GM21360 (cell line): ENCODE measurements at regions not wholly inside any gene's neighbourhood (a gene's known extent, or its start where the extent isn't known, plus 50 kb on each side); places are given as distances from the start of the nearest gene placed in this dataset.
"Not testable (repeated sequence)": the region's sequence is repeated elsewhere in the genome, so short reads cannot be mapped to it uniquely, and the experiment has no call there.

Experiments
- ATAC-seq: cut with Tn5 transposase; IDR thresholded peaks from one replicate; pipeline ENCODE4 v1.9.1; 2021; ENCODE audit warnings: mild to moderate bottlenecking, moderate library complexity; ENCODE audit not compliant: unreplicated experiment

DNA sequence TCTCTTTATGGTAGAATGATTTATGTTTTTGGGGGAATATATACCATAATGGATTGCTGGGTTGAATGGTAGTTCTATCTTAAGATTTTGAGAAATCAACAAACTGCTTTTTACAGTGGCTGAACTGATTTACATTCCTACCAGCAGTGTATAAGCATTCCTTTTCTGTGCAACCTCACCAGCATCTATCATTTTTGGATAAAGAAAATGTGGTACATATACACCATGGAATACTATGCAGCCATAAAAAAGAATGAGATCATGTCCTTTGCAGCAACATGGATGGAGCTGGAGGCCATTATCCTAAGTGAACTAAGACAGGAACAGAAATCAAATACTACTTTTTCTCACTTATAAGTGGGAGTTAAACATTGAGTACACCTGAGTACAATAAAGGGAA lies 746.4 kb downstream of the MAT2B start:
- not testable (repeated sequence) for ATAC-seq

DNA sequence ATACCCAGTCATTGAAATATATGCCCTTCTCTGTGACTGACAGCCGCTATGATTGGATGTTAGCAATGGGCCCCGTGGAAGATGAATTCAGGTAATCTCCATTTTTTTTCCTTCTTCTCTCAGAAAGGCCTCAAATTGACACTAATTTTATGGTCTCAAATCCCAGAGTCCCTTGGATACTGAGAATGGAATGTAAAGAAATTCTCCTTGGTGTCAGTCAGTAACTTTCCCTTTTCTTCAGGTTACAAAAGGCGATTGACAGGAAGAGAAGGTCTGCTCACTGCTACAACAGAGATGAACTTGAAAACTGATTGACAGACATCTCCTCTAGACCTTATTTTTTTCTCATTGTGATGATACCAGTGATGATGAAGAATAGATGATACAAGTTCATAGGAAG lies 748.3 kb downstream of the MAT2B start:
- ATAC-seq: no peak

DNA sequence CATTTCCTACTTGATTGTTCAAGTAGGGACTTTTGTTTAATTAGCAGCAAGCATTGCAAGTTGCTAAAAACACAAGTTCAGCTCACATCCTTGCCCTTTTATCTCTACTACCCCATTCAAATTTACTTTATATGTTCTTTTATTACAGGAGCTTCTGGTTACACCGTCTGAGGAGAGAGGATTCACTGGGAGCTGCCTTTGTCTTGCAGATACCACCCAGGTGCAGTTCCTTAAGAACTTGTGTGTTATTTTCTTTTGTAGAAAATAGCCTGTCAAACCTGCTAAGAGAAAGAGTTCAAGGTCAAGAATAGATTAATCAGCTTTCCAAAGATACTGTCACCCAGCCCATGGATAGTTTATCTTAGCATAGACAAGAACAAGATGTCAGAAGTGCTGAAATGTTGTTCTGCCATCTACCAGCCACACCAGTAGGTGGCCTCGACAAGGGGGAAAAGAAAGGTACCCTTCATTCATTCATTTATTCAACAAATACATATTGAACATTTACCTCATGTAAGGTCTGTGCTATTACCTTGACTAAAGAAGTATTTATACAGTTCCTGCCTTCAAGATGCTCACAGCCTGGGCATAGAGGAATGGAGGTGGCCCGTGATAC lies 750.3 kb downstream of the MAT2B start:
- ATAC-seq: no peak

DNA sequence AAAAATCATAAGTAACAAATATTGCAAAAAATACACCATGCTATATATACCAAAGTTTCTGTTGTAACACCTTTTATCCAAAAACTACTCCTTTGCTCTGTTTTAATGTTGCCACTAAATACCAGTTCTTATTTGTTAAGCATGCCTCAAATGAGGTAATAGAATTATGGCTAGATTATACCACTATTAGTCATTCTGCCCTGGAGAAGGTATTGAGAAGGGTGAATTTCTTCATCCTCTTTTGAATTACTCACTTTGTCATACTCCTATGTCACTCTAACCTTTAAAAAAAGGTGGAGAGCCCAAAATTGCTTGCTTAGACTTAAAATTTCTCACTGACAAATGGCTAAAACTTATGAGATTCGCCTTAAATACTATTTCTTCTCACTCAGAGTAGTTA lies 750.9 kb downstream of the MAT2B start:
- no peak for ATAC-seq

DNA sequence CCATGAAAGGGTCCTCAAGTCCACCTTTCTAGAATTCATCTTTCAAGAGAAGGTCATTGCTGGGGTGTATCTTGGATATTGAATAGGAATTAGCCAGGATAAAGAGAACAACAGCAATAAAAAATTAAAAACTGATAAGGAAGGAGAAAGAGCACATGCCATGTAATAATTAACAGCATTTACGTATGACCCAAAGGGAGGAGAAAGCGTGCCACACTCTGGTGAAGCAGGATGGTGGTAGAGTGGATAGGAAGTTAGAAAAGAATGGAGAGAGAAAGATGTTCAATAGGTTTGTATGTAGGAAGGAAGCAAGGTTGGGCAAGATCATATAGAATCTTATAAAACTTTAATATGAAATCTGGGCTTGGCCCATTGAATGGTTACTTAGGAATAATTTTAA lies 751.5 kb downstream of the MAT2B start:
- ATAC-seq: no peak

DNA sequence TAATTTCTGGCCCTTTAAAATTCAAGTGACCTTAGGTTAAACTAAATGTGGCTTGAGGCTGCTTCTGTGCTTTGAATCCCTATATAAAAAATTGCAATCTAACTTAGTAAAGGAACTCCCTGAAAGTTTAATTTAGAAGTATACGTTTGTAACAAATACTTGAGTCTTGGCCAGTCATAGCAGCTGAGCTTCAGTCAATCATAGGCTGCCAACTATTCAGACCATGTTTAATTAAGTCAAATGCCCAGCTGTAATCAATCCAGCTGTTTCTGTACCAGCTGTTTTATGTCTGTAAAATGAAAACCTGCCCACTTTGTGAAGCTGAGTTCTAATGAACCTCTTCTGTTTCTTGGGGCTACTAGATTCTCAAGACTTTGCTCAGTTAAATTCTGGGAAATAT lies 760.1 kb downstream of the MAT2B start:
- ATAC-seq: no peak

DNA sequence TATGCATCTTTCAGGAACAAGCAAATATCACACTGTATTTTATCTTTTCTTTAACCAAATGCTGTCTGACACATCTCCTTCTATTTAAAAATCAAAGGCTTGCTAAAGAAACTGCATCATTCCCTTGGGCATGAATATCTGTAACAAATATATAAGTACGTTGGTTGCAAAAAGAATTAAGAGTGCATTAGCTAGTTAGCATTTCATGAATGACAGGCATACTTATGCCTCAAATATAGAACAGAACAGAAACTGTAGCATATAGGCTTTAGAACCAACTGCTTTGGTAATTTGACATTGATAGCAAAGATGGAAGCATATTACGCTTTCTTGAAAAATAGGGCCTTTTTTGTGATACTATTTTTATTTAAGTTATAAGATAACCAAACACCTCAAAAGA lies 761.2 kb downstream of the MAT2B start:
- no peak for ATAC-seq

DNA sequence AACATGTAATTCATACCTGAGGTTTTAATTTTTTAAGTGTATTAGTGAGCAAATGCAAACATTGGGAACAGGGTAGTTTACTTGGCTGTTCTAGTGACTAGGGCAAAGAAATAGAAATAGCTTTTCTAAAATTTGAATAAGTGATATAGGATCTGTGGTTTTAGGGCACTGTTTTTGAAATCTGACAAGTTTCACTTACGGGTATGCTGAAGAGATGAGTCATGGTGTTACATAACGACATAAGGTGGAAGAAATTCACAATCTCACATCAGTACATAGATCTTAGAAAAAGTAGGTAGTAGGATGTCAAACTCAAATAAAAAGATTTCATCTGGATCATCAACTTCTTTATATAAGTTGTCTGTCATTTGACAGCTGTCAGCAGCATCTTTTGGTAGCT lies 772.3 kb downstream of the MAT2B start:
- ATAC-seq: peak; percentile 73

DNA sequence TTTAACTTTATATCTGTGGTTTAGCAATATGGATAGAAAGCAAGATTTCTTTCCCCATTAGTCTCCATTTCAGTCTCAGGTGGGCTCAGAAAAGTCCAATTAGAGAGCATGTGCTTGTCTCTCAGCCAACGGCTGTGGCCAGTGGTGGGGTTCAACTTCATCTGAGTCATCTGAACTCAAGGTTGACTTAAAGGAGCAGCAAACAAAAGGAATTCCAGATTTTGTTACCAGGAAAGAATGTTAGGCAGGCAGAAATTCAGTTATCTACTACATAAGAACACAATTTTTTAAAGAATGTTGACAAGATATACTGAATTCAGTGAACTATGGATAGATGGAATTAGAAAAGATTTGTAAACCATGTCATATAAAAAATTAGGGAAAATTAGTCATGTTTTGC lies 784.1 kb downstream of the MAT2B start:
- ATAC-seq: no peak

DNA sequence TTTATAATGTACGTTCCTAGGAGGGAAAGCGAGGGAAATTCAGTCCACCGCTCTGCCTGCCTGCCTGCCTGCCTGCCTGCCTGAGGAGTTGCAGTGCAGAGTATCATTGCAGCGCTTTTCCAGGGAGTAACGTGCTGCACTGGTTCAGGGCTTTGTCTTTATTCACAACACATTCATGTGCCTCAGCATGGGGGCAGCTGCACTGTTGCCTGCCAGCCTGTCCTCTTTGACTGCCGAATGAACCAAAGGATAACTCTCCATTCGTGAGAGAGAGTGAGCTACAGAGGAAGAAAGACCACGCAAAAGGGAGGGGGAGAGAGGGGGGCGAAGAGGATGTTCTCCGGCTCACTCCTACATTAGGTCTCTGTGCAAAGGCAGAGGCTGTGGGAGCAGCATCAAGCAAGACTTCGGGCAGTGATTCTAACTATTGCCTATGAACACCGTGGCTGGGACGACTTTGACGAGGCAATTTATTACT lies 791.2 kb downstream of the MAT2B start:
- no peak for ATAC-seq

DNA sequence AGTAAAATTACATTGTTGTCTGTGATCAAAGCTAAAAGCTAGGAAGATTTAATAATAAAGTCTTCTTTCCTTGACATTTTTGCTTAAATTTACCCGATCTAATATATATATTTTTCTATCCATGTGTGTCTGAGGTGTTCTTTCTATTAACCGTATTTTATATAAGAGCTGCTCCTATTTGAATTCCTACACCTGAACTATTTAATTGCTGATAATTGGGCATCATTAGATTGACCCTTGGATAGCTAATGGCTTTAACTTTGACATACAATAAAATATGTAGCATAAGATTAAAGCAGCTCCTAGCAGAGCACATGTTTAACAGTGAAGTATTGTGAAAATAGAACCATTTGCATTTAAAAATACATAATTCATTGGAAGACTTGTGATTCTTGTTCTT lies 792.7 kb downstream of the MAT2B start:
- no peak for ATAC-seq

DNA sequence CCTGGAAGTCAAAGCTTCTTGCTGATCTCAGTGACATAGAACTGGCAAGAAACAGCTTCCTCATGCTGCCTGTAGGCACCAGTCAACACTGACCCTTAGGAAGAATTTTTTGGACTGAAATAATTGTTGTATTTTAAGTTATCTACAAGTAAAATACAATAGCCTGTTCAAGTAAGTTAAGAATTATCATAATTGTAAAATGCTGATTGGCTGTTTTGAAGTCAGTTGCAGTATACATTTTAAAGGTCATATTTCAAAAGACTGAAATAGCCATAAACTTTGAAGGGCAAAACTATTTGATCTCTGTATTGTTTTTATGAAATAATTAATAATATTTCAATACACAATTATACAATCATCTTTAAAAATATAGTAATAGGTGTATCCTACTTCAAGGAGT lies 794.9 kb downstream of the MAT2B start:
- ATAC-seq: no peak

DNA sequence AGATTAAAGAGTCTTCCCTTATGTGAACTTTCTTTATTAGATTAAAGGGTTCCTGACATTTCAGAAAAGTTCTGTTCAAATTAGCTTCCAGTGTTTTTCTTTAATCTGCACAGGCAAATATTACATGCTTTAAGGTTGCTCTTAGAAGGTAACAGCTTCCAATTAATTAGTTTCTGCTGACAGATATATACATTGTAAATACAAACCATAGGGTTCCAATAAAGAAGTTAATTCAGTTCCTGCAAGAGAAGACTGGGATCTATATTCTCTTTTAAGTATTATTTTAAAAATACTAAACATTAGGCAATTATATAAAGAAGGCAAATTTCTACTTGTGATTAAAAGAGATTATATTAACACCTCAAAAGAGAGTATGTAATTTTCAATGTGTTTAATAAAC lies 795.7 kb downstream of the MAT2B start:
- ATAC-seq: no peak

DNA sequence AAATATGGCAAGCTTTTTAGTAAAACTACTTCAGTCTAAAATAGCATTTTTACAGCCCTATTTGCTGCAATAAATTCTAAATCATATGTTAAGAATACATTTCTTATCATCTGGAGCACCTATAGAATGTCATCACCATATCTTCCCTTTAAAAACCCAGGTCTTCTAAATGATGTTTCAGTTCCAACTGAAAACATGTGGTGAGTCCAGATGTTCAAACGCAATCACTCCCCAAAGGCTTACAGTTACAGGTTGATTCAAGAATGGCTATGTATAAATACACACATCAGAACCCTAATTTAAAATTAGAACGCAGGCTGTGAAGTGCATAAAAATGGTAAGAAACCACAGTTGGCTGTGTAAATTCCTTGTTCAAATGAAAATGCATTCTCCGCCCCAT lies 796.3 kb downstream of the MAT2B start:
- no peak for ATAC-seq

DNA sequence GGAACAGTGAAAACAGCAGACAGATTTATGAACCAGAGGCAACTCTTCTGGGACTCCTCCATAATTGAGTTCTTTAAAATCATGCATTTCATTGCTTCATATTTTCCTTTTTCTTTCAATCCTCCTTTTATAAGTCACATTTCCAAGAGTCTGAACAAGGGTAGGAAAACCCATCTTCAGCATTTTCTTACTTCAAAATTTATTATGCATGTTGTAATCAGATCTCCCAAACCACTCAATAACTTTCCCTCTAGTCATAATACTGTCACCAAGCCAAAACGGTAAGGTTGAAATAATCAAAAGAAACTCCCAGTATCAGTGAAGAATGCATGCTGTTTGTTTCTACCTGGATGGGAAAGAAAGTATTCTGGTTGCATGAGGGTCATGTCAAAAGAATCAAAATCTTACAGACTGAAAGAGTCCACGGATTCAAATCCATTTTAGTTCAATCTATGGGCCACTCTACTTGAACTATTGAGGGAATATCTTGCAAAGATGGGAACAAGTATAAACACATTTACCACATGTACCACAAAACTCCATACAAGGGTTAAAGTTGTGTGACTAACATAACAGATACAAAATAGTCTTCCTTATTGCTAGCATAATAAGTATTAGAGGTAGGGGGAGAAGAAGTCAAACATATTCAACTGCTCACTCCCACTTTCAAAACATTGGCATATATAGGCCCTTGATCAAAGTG lies 797.3 kb downstream of the MAT2B start:
- no peak for ATAC-seq

DNA sequence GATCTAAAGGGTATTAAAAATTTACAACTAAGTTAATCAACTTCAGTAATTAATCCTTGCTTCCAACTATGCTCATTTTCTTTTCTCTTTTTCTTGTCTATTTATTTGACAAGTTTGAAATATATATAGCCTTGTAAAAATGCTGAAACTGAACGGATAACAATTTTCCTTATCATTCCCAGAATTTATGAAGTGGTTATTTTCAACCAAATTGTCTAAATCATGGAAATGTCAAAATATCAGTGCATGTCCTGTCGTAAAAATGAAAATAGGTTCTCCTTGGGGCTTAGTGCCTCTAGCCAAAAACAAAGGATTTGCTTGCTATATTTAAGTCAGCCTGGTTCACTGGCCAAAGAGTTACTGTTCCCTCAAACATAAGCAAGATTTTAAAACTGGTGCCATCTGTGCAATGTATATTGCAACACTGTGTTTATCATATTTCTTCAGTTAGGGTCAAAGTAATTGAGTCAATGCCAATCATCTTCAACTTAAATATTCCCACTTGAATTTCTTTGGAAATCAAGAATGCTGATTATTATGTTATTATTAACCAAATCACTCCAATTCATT lies 798.3 kb downstream of the MAT2B start:
- no peak for ATAC-seq

DNA sequence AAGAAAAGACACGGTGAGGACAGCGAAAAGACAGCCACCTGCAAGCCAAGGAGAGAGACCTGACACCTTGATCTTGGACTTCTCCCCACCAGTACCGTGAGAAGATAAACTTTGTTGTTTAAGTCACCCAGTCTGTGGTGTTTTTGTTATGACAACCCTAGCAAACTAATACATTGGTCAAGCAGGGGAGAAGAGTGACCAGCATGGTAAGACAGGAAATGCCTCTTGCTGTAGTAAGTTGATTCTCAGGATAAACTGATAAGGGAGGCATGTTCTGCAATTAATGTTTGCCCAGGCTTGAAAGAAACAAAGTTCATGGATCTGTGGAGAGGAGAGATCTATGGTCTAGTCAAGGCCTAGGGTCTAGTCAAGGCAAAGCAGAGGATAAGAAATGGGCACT lies 801.2 kb downstream of the MAT2B start:
- ATAC-seq: no peak

DNA sequence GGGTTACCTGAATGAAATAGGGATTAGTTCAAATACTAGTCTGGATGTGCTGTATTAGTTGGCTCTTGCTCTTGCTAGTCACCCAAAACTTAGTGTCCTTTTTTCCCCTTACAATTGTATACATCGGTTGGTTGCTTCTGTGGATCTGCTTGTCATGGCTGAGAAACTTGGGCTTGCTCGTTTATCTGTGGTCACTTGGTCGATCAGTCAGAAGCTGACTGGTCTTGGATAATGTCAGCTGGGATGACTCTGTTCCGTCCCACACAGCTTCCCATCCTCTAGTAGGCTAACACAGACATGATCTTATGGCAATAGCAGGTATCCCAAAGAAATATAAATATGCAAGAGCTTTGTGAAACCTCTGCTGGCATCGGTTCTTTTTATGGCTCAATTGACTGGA lies 807.4 kb downstream of the MAT2B start:
- ATAC-seq: no peak

DNA sequence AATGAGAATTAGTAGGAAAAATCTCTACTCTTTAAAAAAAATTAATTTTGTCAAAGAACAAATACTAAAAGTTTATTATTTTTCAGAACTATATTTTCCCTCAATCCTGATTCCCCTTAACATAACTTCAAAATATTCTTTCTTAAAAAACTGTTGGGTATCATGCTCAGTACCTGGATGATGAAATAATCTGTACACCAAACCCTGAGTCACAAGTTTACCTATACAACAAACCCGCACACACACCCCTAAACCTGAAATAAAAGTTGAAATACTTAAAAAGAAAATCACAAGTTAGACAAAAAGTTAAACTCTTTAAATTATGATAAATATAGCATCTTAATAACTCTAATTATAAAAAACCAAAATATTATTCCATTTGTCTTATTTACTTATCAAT lies 812.3 kb downstream of the MAT2B start:
- no peak for ATAC-seq

DNA sequence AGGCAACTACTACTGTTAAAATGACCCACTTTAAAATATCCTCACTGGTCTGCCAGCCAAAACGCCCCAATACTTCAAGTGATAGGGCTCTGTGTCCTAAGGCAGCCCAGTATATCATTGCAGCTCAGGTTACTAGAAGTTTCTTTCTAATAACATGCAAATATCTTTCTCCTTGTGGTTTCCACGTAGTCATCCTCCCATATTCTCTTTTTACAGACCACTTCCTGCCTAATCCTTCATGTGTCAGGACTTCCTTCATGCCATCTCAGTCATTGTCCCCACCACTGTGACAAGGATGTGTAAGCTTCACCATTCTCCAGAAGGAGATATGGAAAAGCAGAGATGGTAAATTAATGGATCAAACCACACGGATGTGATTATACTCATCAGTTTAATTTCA lies 813.7 kb downstream of the MAT2B start:
- ATAC-seq: no peak

DNA sequence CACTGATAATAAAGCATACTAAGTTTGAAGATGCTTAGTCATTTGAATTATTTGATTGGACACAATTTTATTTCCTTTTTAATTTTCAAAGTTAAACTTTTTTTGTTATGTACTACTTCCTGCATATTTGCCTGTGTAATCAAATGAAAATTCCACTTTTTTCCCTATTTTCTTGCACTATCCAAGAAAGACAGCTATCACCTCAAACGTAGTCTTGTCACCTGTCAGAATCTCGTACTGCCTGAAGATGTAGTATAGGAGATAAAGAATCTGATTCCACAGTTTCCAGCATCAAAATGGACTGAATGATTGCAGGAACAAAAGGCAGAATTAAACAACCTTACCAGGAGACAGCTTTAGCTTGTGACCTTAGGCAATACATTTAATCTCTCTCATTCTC lies 818.8 kb downstream of the MAT2B start:
- no peak for ATAC-seq

DNA sequence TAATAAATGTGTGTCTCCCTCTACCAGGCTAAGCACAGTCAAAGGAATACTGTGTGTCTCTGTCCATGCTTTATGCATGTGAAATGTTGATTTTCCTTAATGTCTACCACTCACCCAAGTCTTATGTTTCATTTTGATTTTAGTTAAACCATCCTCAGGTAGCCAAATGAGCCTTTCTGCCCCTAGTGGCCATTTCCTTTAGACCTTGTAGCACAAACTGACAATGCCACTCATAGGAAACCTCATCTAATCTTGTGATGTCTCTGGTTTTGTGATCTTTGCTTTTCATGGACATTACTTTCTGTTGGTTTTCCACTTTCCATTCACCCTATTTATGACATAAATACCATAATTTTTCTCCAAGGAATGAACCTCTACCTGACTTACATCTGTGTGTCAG lies 820.8 kb downstream of the MAT2B start:
- peak; percentile 63 for ATAC-seq

DNA sequence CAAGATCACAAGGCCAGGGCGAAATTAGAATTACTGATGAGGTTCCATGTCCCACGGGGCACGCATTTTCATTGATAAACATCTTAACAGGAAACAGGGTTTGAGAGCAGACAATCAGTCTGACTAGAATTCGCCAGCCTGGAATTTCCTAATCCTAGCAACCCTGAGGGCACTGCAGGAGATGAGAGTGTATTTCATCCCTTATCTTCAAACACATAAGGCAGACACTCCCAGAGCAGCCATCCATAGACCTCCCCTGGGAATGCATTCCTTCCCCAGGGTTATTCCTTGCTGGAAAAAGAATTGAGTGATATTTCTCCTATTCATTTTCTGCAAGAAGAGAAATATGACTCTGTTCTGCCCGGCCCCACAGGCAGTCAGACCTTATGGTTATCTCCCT lies 821.7 kb downstream of the MAT2B start:
- ATAC-seq: not testable (repeated sequence)
